IMR-90 (cell line): ENCODE measurements at regions not wholly inside any gene's neighbourhood (a gene's known extent, or its start where the extent isn't known, plus 50 kb on each side); places are given as distances from the start of the nearest gene placed in this dataset.
A peak's percentile ranks its signal among the peaks of the same experiment; 100 is the strongest.

Experiments used
- BHLHE40 ChIP-seq: fragments of 150-350 bp; IDR thresholded peaks from 2 replicates; pipeline ENCODE4 v1.6.1; 2016; ENCODE audit warnings: mild to moderate bottlenecking, low read depth, low read length
- CTCF ChIP-seq: conservative IDR thresholded peaks from 2 replicates; pipeline ENCODE4 v1.5.1; 2012; ENCODE audit warnings: mild to moderate bottlenecking, low read depth, low read length, improper control_type of control experiment
- FOS ChIP-seq: fragments of 150-350 bp; IDR thresholded peaks from 2 replicates; pipeline ENCODE4 v1.6.1; 2016; ENCODE audit warnings: low read depth, low read length
- MAFK ChIP-seq: IDR thresholded peaks from 2 replicates; pipeline ENCODE4 v1.6.1; 2012; ENCODE audit warnings: low read depth, low read length, improper control_type of control experiment
- MAZ ChIP-seq: IDR thresholded peaks from 2 replicates; pipeline ENCODE4 v1.6.1; 2012; ENCODE audit warnings: low read depth, mild to moderate bottlenecking, low read length, improper control_type of control experiment, moderate library complexity, borderline replicate concordance
- MXI1 ChIP-seq: IDR thresholded peaks from 2 replicates; pipeline ENCODE4 v1.6.1; 2012; ENCODE audit warnings: low read depth, mild to moderate bottlenecking, low read length, moderate library complexity, borderline replicate concordance
- POLR2A ChIP-seq: IDR thresholded peaks from 2 replicates; pipeline ENCODE4 v1.6.1; 2012; ENCODE audit warnings: mild to moderate bottlenecking, low read depth, low read length
- RAD21 ChIP-seq: IDR thresholded peaks from 2 replicates; pipeline ENCODE4 v1.6.1; 2012; ENCODE audit warnings: low read length, improper control_type of control experiment
- RFX5 ChIP-seq: IDR thresholded peaks from 2 replicates; pipeline ENCODE4 v1.8.0; 2012; ENCODE audit warnings: low read depth, mild to moderate bottlenecking, low read length, moderate library complexity
- USF2 ChIP-seq: fragments of 150-350 bp; IDR thresholded peaks from 2 replicates; pipeline ENCODE4 v1.6.1; 2017; ENCODE audit warnings: mild to moderate bottlenecking, antibody characterized with exemption, low read length, low read depth

- TF ChIP-seq FOS, result no peak
- no peak; the same call in 1 of the 2 replicates for TF ChIP-seq RAD21
- peak; percentile 66 for TF ChIP-seq CTCF
- no peak for TF ChIP-seq MAFK
- no peak for TF ChIP-seq POLR2A
- no peak for TF ChIP-seq BHLHE40
- no peak for TF ChIP-seq USF2
- TF ChIP-seq MXI1, result no peak
- TF ChIP-seq MAZ, result no peak
- no peak for TF ChIP-seq RFX5
These were observed 60.6 kb upstream of the KCNA1 start for GRCh38 chr12:4849115-4849541.
